Neural crest cell (in vitro differentiated cells): ENCODE measurements at regions not wholly inside any gene's neighbourhood (a gene's known extent, or its start where the extent isn't known, plus 50 kb on each side); places are given as distances from the start of the nearest gene placed in this dataset.
A peak's percentile ranks its signal among the peaks of the same experiment; 100 is the strongest.

ENCODE experiments used
- DNase-seq: peaks from one replicate; pipeline ENCODE4 v3.0.0; 2021; ENCODE audit warnings: low read depth, mixed read lengths, low spot score
- H3K27ac Mint-ChIP-seq: one replicate; pipeline ENCODE4 v1.8.0; 2021; ENCODE audit warnings: mild to moderate bottlenecking, mixed read lengths; ENCODE audit not compliant: unreplicated experiment
- H3K27me3 Mint-ChIP-seq: 2 replicates; pipeline ENCODE4 v1.8.0; 2021; ENCODE audit warnings: low read depth, mild to moderate bottlenecking, mixed read lengths
- H3K36me3 Mint-ChIP-seq: 2 replicates; pipeline ENCODE4 v1.8.0; 2021; ENCODE audit warnings: low read depth, mild to moderate bottlenecking, mixed read lengths
- H3K4me1 Mint-ChIP-seq: 2 replicates; pipeline ENCODE4 v1.8.0; 2021; ENCODE audit warnings: mixed read lengths
- H3K4me3 Mint-ChIP-seq: one replicate; pipeline ENCODE4 v1.8.0; 2021; ENCODE audit warnings: mild to moderate bottlenecking, mixed read lengths
- H3K9me3 Mint-ChIP-seq: 2 replicates; pipeline ENCODE4 v1.8.0; 2021; ENCODE audit warnings: mixed read lengths
- TF ChIP-seq, protein P1 (sequence below): fragments of 200-600 bp; sonication (generic); conservative IDR thresholded peaks from 2 replicates; pipeline ENCODE4 v1.5.0; 2021; ENCODE audit warnings: antibody characterized with exemption, mild to moderate bottlenecking

DNA sequence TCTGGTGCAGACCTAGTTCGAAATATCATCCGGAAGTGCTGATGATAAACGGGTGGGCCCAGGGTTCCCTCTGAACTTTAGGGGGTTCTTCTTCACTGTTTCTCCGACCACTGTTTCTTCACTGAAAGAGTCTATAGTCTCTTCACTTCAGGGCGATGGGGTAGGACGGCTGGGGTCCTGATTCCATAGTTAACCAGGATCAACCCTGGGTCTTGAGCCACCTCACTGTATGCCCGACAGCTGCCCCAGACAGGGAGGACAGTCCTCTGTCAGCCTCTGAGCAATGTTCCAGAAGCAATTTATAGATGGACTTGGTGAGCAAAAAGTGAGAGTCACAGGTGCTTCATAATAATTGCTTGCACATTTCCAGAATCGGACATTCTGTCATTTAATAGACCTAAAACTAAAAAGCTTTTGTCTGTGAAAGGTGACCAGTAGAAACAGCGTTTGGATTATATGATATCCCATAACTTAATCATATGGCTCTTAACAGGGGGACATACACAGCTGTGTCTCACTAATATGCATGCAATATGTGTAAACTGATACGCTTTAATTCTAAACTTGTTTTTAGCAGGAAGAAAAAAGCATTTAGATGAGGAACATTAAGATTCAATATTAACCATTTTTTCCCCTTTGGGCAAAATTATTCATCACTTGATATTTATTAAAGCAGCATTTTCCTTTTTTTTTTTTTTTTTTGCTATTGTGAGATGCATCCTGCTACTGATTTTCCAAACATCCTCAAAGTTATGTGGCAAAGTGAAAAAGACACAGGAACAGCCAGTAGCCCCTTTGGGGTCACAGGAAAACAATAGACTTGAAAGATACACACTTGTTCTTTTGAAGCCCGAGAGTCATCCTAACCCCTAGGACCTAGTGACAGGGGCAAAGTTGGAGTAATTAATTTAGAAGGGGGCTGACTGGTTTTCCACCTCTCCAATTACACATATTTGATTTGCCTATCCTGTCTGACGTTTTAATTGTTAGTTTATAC lies 277.0 kb downstream of the ZNF536 start:
- Mint-ChIP-seq H3K9me3 (no peaks in the 10 kb centered on the region), H3K4me3 (peak overlapping the region; percentile 70), H3K4me1 (peaks cover 71% of the 10 kb centered on the region), H3K36me3 (no peaks in the 10 kb centered on the region), H3K27me3 (no peaks in the 10 kb centered on the region), H3K27ac (peak overlapping the region; percentile 85)
- no peak for DNase-seq
- TF ChIP-seq, protein P1, sequence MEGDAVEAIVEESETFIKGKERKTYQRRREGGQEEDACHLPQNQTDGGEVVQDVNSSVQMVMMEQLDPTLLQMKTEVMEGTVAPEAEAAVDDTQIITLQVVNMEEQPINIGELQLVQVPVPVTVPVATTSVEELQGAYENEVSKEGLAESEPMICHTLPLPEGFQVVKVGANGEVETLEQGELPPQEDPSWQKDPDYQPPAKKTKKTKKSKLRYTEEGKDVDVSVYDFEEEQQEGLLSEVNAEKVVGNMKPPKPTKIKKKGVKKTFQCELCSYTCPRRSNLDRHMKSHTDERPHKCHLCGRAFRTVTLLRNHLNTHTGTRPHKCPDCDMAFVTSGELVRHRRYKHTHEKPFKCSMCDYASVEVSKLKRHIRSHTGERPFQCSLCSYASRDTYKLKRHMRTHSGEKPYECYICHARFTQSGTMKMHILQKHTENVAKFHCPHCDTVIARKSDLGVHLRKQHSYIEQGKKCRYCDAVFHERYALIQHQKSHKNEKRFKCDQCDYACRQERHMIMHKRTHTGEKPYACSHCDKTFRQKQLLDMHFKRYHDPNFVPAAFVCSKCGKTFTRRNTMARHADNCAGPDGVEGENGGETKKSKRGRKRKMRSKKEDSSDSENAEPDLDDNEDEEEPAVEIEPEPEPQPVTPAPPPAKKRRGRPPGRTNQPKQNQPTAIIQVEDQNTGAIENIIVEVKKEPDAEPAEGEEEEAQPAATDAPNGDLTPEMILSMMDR: no peak

DNA sequence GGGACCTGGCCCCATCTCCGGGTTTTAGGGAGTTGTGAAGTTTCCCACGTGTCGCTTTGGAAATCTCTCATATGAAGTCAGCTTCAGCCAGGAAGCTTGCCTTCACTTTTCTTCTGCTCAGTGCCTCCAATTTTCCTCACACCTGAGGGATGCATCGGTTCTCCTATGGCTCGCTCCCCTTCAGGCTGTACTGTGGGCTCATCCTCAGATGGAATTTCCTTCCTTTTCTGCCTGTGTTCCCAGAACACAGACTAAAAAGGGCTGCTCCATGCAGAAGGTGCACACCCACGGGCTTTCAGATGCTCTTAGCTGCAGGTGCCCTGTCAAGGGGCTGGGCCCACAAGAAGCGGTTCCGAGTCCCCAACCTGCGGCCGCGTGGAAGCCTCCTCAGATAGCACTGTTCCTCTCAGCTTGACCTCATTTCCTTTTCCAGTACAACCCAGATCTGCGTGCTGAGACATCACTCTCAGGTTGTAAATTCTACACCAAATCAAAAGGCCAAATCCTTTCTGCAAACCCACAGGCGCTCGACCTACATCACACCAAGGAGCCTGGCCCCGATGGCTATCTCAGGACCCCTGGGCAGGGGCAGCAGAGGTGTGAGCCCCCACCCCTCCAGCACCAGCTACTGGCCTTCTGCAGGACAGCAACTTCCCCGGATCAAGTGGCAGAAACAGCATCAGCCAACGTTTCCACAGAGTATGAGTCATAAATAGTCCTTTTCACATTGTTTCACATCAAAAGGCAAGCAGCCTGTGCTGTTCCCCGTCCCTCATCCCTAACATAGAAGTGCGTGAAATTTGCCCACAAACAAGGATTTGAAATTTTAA lies 275.9 kb downstream of the ZNF536 start:
- H3K9me3 Mint-ChIP-seq: no peaks in the 10 kb centered on the region
- DNase-seq: no peak
- H3K4me3 Mint-ChIP-seq: no peak overlapping the region

DNA sequence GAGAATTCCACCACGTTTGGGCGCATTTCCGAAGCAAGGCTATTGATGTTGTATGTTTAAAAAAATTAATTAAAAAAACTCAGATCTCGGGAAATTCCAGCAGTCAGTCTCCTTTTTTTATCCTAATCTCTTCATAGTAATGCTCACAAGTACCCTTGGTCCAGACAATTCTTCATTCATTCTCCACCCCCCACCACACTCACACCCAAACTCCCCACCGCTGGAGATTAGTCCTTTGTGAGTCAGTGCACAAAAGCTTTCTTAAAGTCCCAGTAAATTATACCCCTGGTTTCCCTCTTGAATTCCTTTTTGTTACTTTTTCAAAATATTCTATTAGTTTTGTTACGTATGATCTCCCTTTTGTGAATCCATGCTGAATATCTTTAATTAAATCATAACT lies 274.6 kb downstream of the ZNF536 start:
- H3K9me3 Mint-ChIP-seq: no peaks in the 10 kb centered on the region
- no peaks in the 10 kb centered on the region for H3K36me3 Mint-ChIP-seq
- peaks cover 59% of the 10 kb centered on the region for H3K4me1 Mint-ChIP-seq
- H3K4me3 Mint-ChIP-seq: no peak overlapping the region
- TF ChIP-seq, protein P1: no peak
- H3K27me3 Mint-ChIP-seq: no peaks in the 10 kb centered on the region
- no peak overlapping the region for H3K27ac Mint-ChIP-seq
- DNase-seq: no peak

More for the DNA sequence above, 275.9 kb downstream of the ZNF536 start:
- H3K36me3 Mint-ChIP-seq: no peaks in the 10 kb centered on the region
- H3K27me3 Mint-ChIP-seq: no peaks in the 10 kb centered on the region
- no peak overlapping the region for H3K27ac Mint-ChIP-seq
- TF ChIP-seq, protein P1: no peak
- peaks cover 71% of the 10 kb centered on the region for H3K4me1 Mint-ChIP-seq

DNA sequence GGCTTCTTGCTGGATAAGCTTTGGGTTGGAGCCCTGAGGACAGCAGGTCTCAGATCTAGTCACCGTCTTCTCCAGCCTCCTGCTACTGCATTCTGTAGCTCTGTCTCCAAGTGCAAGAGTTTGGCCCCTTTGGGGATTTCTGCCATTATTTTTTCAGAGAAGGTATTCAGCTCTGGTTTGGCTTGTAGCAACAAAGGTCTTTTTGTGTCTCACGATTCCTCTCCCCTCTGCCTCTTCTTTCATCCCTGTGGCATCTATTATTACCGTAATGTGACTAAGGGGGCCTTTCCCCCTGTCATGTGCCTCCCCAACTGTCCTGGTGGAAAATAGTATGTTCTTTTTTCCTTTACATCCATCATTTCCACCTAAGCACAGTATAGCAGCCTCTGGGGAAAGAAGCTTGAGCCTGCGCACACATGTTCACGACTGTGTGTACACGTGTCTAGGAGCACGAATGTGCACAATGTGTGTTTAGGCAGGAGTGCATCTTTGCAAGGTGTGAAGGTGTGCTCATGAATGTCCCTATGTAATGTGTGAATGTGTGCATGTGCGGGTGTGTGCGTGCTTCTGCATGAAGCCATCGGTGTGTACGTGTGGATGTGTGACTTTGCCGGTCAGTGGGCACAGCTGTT lies 273.9 kb downstream of the ZNF536 start:
- TF ChIP-seq, protein P1: no peak
- Mint-ChIP-seq H3K27me3 (no peaks in the 10 kb centered on the region), H3K9me3 (no peaks in the 10 kb centered on the region), H3K4me3 (no peak overlapping the region), H3K36me3 (no peaks in the 10 kb centered on the region), H3K4me1 (peaks cover 53% of the 10 kb centered on the region), H3K27ac (no peak overlapping the region)
- DNase-seq: no peak

DNA sequence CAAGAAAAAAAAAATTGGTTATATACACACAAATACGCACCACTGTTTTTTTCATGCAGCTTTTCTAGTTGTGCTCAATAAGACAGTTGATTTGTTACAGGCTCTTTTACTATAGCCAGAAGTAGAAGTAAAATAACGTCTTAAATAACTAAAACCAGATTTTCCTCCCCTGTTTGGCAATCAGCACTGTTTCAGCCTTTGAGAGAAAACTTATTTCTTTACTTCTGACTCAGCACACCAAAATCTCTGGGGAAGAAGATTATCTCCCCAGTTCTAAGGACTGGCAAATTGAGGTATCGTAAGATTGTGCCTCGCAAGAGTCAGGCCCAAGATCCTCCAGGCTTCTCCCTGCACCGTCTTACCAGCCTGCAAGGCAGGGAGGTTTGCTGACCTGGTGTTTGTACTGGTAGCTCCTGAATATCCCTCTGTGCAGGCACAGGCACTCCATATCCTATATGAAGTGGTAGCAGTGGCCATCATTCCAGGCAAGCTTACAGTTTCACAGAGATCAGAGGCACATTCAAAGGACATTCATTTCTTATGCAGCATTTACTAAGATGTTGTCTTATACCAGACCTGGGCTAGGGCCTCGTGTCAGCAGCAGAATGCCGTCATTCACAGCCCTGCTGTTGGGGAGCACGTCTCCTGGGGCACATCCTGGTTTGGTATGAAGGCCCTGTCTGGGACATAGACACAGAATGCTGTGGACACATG lies 268.2 kb downstream of the ZNF536 start:
- DNase-seq: no peak
- H3K36me3 Mint-ChIP-seq: no peaks in the 10 kb centered on the region
- TF ChIP-seq, protein P1: no peak
- peaks cover 7% of the 10 kb centered on the region for H3K9me3 Mint-ChIP-seq
- H3K27ac Mint-ChIP-seq: no peak overlapping the region
- no peak overlapping the region for H3K4me3 Mint-ChIP-seq
- H3K27me3 Mint-ChIP-seq: no peaks in the 10 kb centered on the region
- peaks cover under 1% of the 10 kb centered on the region for H3K4me1 Mint-ChIP-seq
